Left colon (tissue), 2 donors: ENCODE measurements at regions not wholly inside any gene's neighbourhood (a gene's known extent, or its start where the extent isn't known, plus 50 kb on each side); places are given as distances from the start of the nearest gene placed in this dataset.
"Not testable (repeated sequence)": the region's sequence is repeated elsewhere in the genome, so short reads cannot be mapped to it uniquely, and the experiment has no call there.

Source experiments
- ATAC-seq: fragments of 200-7000 bp; cut with Tn5 transposase; one replicate; pipeline ENCODE4 v1.9.1; 2020; ENCODE audit warnings: mild to moderate bottlenecking, moderate library complexity
- DNase-seq, 2 donors: peaks; one replicate each; pipeline ENCODE4 v3.0.0-alpha.2; 2020
- intact Hi-C, 2 donors: fragments of 100-400 bp; cut with DNase I in 1 of 2; cut with micrococcal nuclease in 1 of 2; formaldehyde crosslinking; loops; one replicate each; pipeline versions ENCODE4 v1.11.2 to v1.14.0; 2022; cut with DNase I, micrococcal nuclease
- donor health status: DM: no; HTN: no; CAD: no.
- donor health status: DM: yes; HTN: yes; CAD: no.

- intact Hi-C loops, ATAC-seq, DNase-seq: not testable (repeated sequence)
These were observed 81.6 kb downstream of the P2RY10 start for GRCh38 chrX:79026742-79027141.

GRCh38 chrX:79035421-79035820 lies 90.2 kb downstream of the P2RY10 start:
- no peak for ATAC-seq
- intact Hi-C loops = no loop called here
- no peak for DNase-seq

GRCh38 chrX:79036157-79036880 lies 91.1 kb downstream of the P2RY10 start:
- intact Hi-C loops = no loop called here
- DNase-seq (no peak), ATAC-seq (no peak)

- DNase-seq = no peak
- no peak for ATAC-seq
- intact Hi-C loops = no loop called here
These were observed 78.8 kb upstream of the GPR174 start for GRCh38 chrX:79065696-79066095.

- peak in 1 of 2 donors; percentile 24 for DNase-seq
- ATAC-seq = peak; percentile 74
- intact Hi-C loops = no loop called here
These were observed 66.4 kb upstream of the GPR174 start for GRCh38 chrX:79078114-79078513.

- DNase-seq = no peak
- intact Hi-C loops = no loop called here
- no peak for ATAC-seq
These were observed 65.0 kb upstream of the GPR174 start for GRCh38 chrX:79079477-79079876.

- intact Hi-C loops = no loop called here
- ATAC-seq = no peak
- no peak for DNase-seq
These were observed 64.3 kb upstream of the GPR174 start for GRCh38 chrX:79080141-79080540.

GRCh38 chrX:79081895-79082512 lies 62.5 kb upstream of the GPR174 start:
- intact Hi-C loops = no loop called here
- ATAC-seq (peak; percentile 68), DNase-seq (no peak)

- DNase-seq = no peak
- no peak for ATAC-seq
- intact Hi-C loops = no loop called here
These were observed 61.6 kb upstream of the GPR174 start for GRCh38 chrX:79082899-79083298.

GRCh38 chrX:79084923-79085322 lies 59.6 kb upstream of the GPR174 start:
- DNase-seq (no peak), ATAC-seq (no peak)
- intact Hi-C loops = no loop called here

GRCh38 chrX:79089896-79090584 lies 54.4 kb upstream of the GPR174 start:
- ATAC-seq = no peak
- intact Hi-C loops = no loop called here

GRCh38 chrX:79094075-79094832 lies 50.2 kb upstream of the GPR174 start:
- DNase-seq (no peak), ATAC-seq (no peak)
- intact Hi-C loops = no loop called here

More at GRCh38 chrX:79089896-79090584, 54.4 kb upstream of the GPR174 start:
- no peak for DNase-seq
